ENCODE measurements at regions not wholly inside any gene's neighbourhood (a gene's known extent, or its start where the extent isn't known, plus 50 kb on each side); places are given as distances from the start of the nearest gene placed in this dataset.
"Not testable (repeated sequence)": the region's sequence is repeated elsewhere in the genome, so short reads cannot be mapped to it uniquely, and the experiment has no call there.

- DNase-seq (ENCODE audit: low read depth in 2 of 2) = no peak
These were observed 196.3 kb upstream of the CDH11 start for GRCh38 chr16:65318138-65318537.

- no peak for DNase-seq (ENCODE audit: low read depth in 2 of 2)
These were observed 194.9 kb upstream of the CDH11 start for GRCh38 chr16:65316808-65317207.

GRCh38 chr16:65315081-65315780, 193.4 kb upstream of the CDH11 start:
- DNase-seq (ENCODE audit: low read depth in 2 of 2) = no peak

GRCh38 chr16:65314627-65315008, 192.8 kb upstream of the CDH11 start:
- DNase-seq (ENCODE audit: low read depth in 2 of 2) = no peak

GRCh38 chr16:65313936-65314626, 192.2 kb upstream of the CDH11 start:
- no peak for DNase-seq (ENCODE audit: low read depth in 2 of 2)

GRCh38 chr16:65312795-65313194, 190.9 kb upstream of the CDH11 start:
- no peak for DNase-seq (ENCODE audit: low read depth in 2 of 2)

GRCh38 chr16:65312071-65312470, 190.2 kb upstream of the CDH11 start:
- DNase-seq (ENCODE audit: low read depth in 2 of 2) = no peak

GRCh38 chr16:65310491-65310890, 188.6 kb upstream of the CDH11 start:
- not testable (repeated sequence) for DNase-seq (ENCODE audit: low read depth in 2 of 2)

- DNase-seq (ENCODE audit: low read depth in 2 of 2) = no peak
These were observed 187.5 kb upstream of the CDH11 start for GRCh38 chr16:65309354-65309753.

- DNase-seq (ENCODE audit: low read depth in 2 of 2) = no peak
These were observed 186.6 kb upstream of the CDH11 start for GRCh38 chr16:65308506-65308905.

GRCh38 chr16:65307286-65307685, 185.4 kb upstream of the CDH11 start:
- no peak for DNase-seq (ENCODE audit: low read depth in 2 of 2)

GRCh38 chr16:65306722-65307121, 184.9 kb upstream of the CDH11 start:
- DNase-seq (ENCODE audit: low read depth in 2 of 2) = no peak

- no peak for DNase-seq (ENCODE audit: low read depth in 2 of 2)
These were observed 184.4 kb upstream of the CDH11 start for GRCh38 chr16:65306300-65306699.

GRCh38 chr16:65305266-65305959, 183.6 kb upstream of the CDH11 start:
- no peak for DNase-seq (ENCODE audit: low read depth in 2 of 2)

- DNase-seq (ENCODE audit: low read depth in 2 of 2) = no peak
These were observed 179.2 kb upstream of the CDH11 start for GRCh38 chr16:65301029-65301428.

- no peak for DNase-seq (ENCODE audit: low read depth in 2 of 2)
These were observed 175.6 kb upstream of the CDH11 start for GRCh38 chr16:65297453-65297852.

GRCh38 chr16:65295527-65295926, 173.7 kb upstream of the CDH11 start:
- no peak for DNase-seq (ENCODE audit: low read depth in 2 of 2)

GRCh38 chr16:65294708-65295107, 172.8 kb upstream of the CDH11 start:
- no peak for DNase-seq (ENCODE audit: low read depth in 2 of 2)

GRCh38 chr16:65294165-65294564, 172.3 kb upstream of the CDH11 start:
- no peak for DNase-seq (ENCODE audit: low read depth in 2 of 2)

GRCh38 chr16:65289022-65289421, 167.2 kb upstream of the CDH11 start:
- no peak for DNase-seq (ENCODE audit: low read depth in 2 of 2)

- no peak for DNase-seq (ENCODE audit: low read depth in 2 of 2)
These were observed 165.4 kb upstream of the CDH11 start for GRCh38 chr16:65287307-65287706.

GRCh38 chr16:65285128-65286048, 163.5 kb upstream of the CDH11 start:
- DNase-seq (ENCODE audit: low read depth in 2 of 2) = no peak
